Endothelial cell of umbilical vein (primary cell): ENCODE measurements at regions not wholly inside any gene's neighbourhood (a gene's known extent, or its start where the extent isn't known, plus 50 kb on each side); places are given as distances from the start of the nearest gene placed in this dataset.
"Not testable (repeated sequence)": the region's sequence is repeated elsewhere in the genome, so short reads cannot be mapped to it uniquely, and the experiment has no call there.

ENCODE experiments used
- CTCF ChIP-seq, 2 donors: IDR thresholded peaks; 1 replicate in 1 of 2; 2 replicates in 1 of 2; pipeline ENCODE4 v1.5.1; 2011; ENCODE audit warnings: low read length in 2 of 2, mild to moderate bottlenecking in 2 of 2, moderate library complexity in 2 of 2, control low read depth in 1 of 2, inconsistent platforms in 1 of 2, low read depth in 1 of 2; ENCODE audit not compliant: insufficient read depth in 1 of 2; ENCODE audit errors: extremely low read depth in 1 of 2
- POLR2A ChIP-seq: IDR thresholded peaks from 2 replicates; pipeline ENCODE4 v1.6.1; 2012; ENCODE audit warnings: low read depth, mild to moderate bottlenecking, control low read depth, low read length
- POLR2AphosphoS5 ChIP-seq: IDR thresholded peaks from 2 replicates; pipeline ENCODE4 v1.6.1; 2012; ENCODE audit warnings: low read depth, mild to moderate bottlenecking, control low read depth, low read length, moderate library complexity; ENCODE audit not compliant: insufficient read depth

DNA sequence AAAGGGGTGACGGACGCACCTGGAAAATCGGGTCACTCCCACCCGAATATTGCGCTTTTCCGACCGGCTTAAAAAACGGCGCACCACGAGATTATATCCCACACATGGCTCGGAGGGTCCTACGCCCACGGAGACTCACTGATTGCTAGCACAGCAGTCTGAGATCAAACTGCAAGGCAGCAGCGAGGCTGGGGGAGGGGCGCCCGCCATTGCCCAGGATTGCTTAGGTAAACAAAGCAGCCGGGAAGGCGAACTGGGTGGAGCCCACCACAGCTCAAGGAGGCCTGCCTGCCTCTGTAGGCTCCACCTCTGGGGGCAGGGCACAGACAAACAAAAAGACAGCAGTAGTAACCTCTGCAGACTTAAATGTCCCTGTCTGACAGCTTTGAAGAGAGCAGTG lies 1471.4 kb downstream of the RAPGEF2 start:
- TF ChIP-seq CTCF (IDR thresholded peaks at IDR 0.05; ENCODE audit: extremely low read depth in 1 of 2, insufficient read depth in 1 of 2, low read depth in 1 of 2, low read length in 2 of 2); POLR2AphosphoS5; POLR2A: not testable (repeated sequence)
